22Rv1 (cell line): ENCODE measurements at regions not wholly inside any gene's neighbourhood (a gene's known extent, or its start where the extent isn't known, plus 50 kb on each side); places are given as distances from the start of the nearest gene placed in this dataset.

Experiments used
- CTCF ChIP-seq: fragments of 450-650 bp; IDR thresholded peaks from 2 replicates; pipeline ENCODE4 v1.5.1; 2017; ENCODE audit warnings: mild to moderate bottlenecking
- ZFX ChIP-seq: fragments of 450-650 bp; IDR thresholded peaks from 2 replicates; pipeline ENCODE4 v1.6.1; 2017; ENCODE audit warnings: antibody characterized with exemption, borderline replicate concordance

GRCh38 chr6:113425977-113426660, 431.0 kb upstream of the MARCKS start:
- no peak for TF ChIP-seq CTCF
- no peak for TF ChIP-seq ZFX
